Lung (tissue), 11 donors: ENCODE measurements at regions not wholly inside any gene's neighbourhood (a gene's known extent, or its start where the extent isn't known, plus 50 kb on each side); places are given as distances from the start of the nearest gene placed in this dataset.

Experiments
- ATAC-seq: fragments of 200-7000 bp; cut with Tn5 transposase; one replicate; pipeline ENCODE4 v1.9.1; 2020; ENCODE audit warnings: moderate number of reproducible peaks; ENCODE audit not compliant: insufficient read depth, low FRiP score
- DNase-seq, 3 donors: peaks; one replicate each; pipeline ENCODE4 v3.0.0-alpha.2; 2013 to 2017
- H3K27ac ChIP-seq, 2 donors: one replicate each; pipeline ENCODE4 v1.5.1; 2013; ENCODE audit warnings: mild to moderate bottlenecking in 2 of 2, moderate library complexity in 2 of 2, control low read depth in 1 of 2, inconsistent platforms in 1 of 2, low read depth in 1 of 2, low read length in 1 of 2
- H3K27me3 ChIP-seq, 3 donors: one replicate each; pipeline ENCODE4 v1.5.1; 2013; ENCODE audit warnings: low read length in 2 of 3; ENCODE audit not compliant: control insufficient read depth in 3 of 3, insufficient read depth in 3 of 3
- H3K36me3 ChIP-seq, 4 donors: one replicate each; pipeline ENCODE4 v1.5.1; 2013; ENCODE audit warnings: low read length in 4 of 4, mild to moderate bottlenecking in 1 of 4, moderate library complexity in 1 of 4; ENCODE audit not compliant: control insufficient read depth in 4 of 4, insufficient read depth in 4 of 4
- H3K4me1 ChIP-seq, 5 donors: one replicate each; pipeline ENCODE4 v1.5.1; 2013; ENCODE audit warnings: low read length in 5 of 5, mild to moderate bottlenecking in 2 of 5, moderate library complexity in 1 of 5; ENCODE audit not compliant: control insufficient read depth in 5 of 5, insufficient read depth in 5 of 5
- H3K4me3 ChIP-seq: one replicate; pipeline ENCODE4 v1.5.1; 2013; ENCODE audit warnings: mild to moderate bottlenecking, control low read depth, moderate library complexity
- H3K9ac ChIP-seq, 2 donors: one replicate each; pipeline ENCODE4 v1.5.1; 2013; ENCODE audit warnings: low read length in 2 of 2, control low read depth in 1 of 2; ENCODE audit not compliant: insufficient read depth in 1 of 2
- H3K9me3 ChIP-seq, 4 donors: one replicate each; pipeline ENCODE4 v1.5.1; 2013; ENCODE audit warnings: low read length in 3 of 4, mild to moderate bottlenecking in 1 of 4, moderate library complexity in 1 of 4; ENCODE audit not compliant: control insufficient read depth in 4 of 4, insufficient read depth in 3 of 4
- CTCF ChIP-seq: IDR thresholded peaks from 2 replicates; pipeline ENCODE4 v1.5.1; 2012; ENCODE audit warnings: mild to moderate bottlenecking; ENCODE audit errors: control extremely low read depth, extremely low read depth
- WGBS, 2 donors: extraction: QIAGEN DNeasy Blood & Tissue Kit; methylation state at CpG; one replicate each; pipeline ENCODE4 v1.1.7; 2013; 5-methylcytosine and 5-hydroxymethylcytosine counted together
- donor health status: control.
- donor health status: control.
- donor health status: Bipolar disorder and iron deficiency.
- donor health status: healthy.
- donor health status: DM: yes; HTN: yes; CAD: no.

- DNase-seq (no peak), ATAC-seq (no peak)
- no peaks in the 10 kb centered on the region for H3K27me3 ChIP-seq
- H3K4me3 ChIP-seq: no peak overlapping the region
- no peak overlapping the region for H3K9ac ChIP-seq
- no peak for TF ChIP-seq CTCF
- no peaks in the 10 kb centered on the region for H3K9me3 ChIP-seq
- H3K36me3 ChIP-seq: no peaks in the 10 kb centered on the region
- H3K4me1 ChIP-seq: no peaks in the 10 kb centered on the region
- WGBS, 2 donors: 70 to 73% methylated on average over 1 of the region's 1 CpG
- no peak overlapping the region for H3K27ac ChIP-seq
Observed at GRCh38 chrX:23201706-23202105, 132.9 kb upstream of the PTCHD1 start.

GRCh38 chrX:23202326-23202725 is 132.3 kb upstream of the PTCHD1 start:
- no peaks in the 10 kb centered on the region for H3K4me1 ChIP-seq
- no peak for ATAC-seq
- WGBS, 2 donors: 44 to 85% methylated on average over 4 of the region's 4 CpGs
- DNase-seq: no peak
- no peak overlapping the region for H3K4me3 ChIP-seq
- H3K27ac ChIP-seq: no peak overlapping the region
- H3K27me3 ChIP-seq: no peaks in the 10 kb centered on the region
- no peaks in the 10 kb centered on the region for H3K9me3 ChIP-seq
- no peaks in the 10 kb centered on the region for H3K36me3 ChIP-seq
- no peak overlapping the region for H3K9ac ChIP-seq
- no peak for TF ChIP-seq CTCF

- no peak for TF ChIP-seq CTCF
- WGBS, 2 donors: 78 to 82% methylated on average over 5 of the region's 5 CpGs
- H3K4me1 ChIP-seq: no peaks in the 10 kb centered on the region
- DNase-seq (no peak), ATAC-seq (no peak)
- H3K9me3 ChIP-seq: no peaks in the 10 kb centered on the region
- no peak overlapping the region for H3K27ac ChIP-seq
- H3K4me3 ChIP-seq: no peak overlapping the region
- no peak overlapping the region for H3K9ac ChIP-seq
- H3K27me3 ChIP-seq: peaks cover 0 to 9% (median 0%) of the 10 kb centered on the region in 3 donors
- H3K36me3 ChIP-seq: no peaks in the 10 kb centered on the region
Observed at GRCh38 chrX:23223169-23223568, 111.5 kb upstream of the PTCHD1 start.

GRCh38 chrX:23228454-23228853 is 106.2 kb upstream of the PTCHD1 start:
- 38 to 54% methylated on average over 3 of the region's 3 CpGs for WGBS, 2 donors
- no peak for DNase-seq
- Histone ChIP-seq H3K9ac (no peak overlapping the region), H3K27me3 (peaks cover 0 to 5% (median 0%) of the 10 kb centered on the region in 3 donors), H3K4me3 (no peak overlapping the region), H3K27ac (no peak overlapping the region), H3K4me1 (peaks cover 0 to 2% (median 0%) of the 10 kb centered on the region in 5 donors), H3K9me3 (no peaks in the 10 kb centered on the region), H3K36me3 (no peaks in the 10 kb centered on the region)
- TF ChIP-seq CTCF: no peak
- no peak for ATAC-seq
